ENCODE measurements at regions not wholly inside any gene's neighbourhood (a gene's known extent, or its start where the extent isn't known, plus 50 kb on each side); places are given as distances from the start of the nearest gene placed in this dataset.
"Not testable (repeated sequence)": the region's sequence is repeated elsewhere in the genome, so short reads cannot be mapped to it uniquely, and the experiment has no call there.

DNA sequence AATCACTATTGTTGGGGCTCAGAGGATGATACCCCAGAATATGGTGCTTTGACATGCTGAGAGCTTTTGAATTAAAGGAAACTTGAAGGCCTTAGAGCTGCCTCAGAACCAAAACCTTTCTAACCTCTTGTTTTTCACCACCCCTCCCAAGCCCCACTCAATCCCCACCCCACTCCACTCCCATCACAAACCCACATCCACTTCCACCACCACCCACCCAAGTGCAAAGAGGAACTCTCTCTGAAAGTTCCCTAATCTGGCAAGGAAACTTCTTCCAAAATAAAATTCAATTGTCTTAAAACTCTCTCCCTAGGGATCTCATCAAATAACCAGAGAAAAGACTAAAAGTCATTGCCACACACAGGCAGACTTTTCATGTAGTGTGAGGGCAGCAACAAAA lies 301.2 kb upstream of the ARHGEF26 start:
- intact Hi-C loops (cut with micrococcal nuclease; ENCODE audit: unreplicated experiment) (no loop called here), in situ Hi-C loops (cut with HindIII; ENCODE audit: low pct_unique_long_range_greater_than_20kb, low sequenced_read_pairs) (no loop called here)
- ATAC-seq = no peak
- Histone ChIP-seq H3K4me3 (ENCODE audit: low read depth in 2 of 2, low read length in 2 of 2) (no peak overlapping the region), H3K27ac (ENCODE audit: low read length) (no peak overlapping the region), H3K9me3 (ENCODE audit: control insufficient read depth, insufficient read depth, low read depth, low read length) (no peaks in the 10 kb centered on the region), H3K36me3 (ENCODE audit: control insufficient read depth, insufficient read depth, low read length) (no peaks in the 10 kb centered on the region), H3K4me1 (ENCODE audit: control insufficient read depth, insufficient read depth, low read length) (no peaks in the 10 kb centered on the region), H3K27me3 (ENCODE audit: control insufficient read depth, insufficient read depth, low read length) (no peaks in the 10 kb centered on the region)
- CTCF ChIA-PET = no interaction called here
- POLR2A ChIA-PET = no interaction called here
- no peak for DNase-seq (ENCODE audit: low read depth, low spot score)
- no TSS peak for BruUV-seq (replicated peaks)
- TF ChIP-seq, protein P1, sequence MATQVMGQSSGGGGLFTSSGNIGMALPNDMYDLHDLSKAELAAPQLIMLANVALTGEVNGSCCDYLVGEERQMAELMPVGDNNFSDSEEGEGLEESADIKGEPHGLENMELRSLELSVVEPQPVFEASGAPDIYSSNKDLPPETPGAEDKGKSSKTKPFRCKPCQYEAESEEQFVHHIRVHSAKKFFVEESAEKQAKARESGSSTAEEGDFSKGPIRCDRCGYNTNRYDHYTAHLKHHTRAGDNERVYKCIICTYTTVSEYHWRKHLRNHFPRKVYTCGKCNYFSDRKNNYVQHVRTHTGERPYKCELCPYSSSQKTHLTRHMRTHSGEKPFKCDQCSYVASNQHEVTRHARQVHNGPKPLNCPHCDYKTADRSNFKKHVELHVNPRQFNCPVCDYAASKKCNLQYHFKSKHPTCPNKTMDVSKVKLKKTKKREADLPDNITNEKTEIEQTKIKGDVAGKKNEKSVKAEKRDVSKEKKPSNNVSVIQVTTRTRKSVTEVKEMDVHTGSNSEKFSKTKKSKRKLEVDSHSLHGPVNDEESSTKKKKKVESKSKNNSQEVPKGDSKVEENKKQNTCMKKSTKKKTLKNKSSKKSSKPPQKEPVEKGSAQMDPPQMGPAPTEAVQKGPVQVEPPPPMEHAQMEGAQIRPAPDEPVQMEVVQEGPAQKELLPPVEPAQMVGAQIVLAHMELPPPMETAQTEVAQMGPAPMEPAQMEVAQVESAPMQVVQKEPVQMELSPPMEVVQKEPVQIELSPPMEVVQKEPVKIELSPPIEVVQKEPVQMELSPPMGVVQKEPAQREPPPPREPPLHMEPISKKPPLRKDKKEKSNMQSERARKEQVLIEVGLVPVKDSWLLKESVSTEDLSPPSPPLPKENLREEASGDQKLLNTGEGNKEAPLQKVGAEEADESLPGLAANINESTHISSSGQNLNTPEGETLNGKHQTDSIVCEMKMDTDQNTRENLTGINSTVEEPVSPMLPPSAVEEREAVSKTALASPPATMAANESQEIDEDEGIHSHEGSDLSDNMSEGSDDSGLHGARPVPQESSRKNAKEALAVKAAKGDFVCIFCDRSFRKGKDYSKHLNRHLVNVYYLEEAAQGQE (IDR thresholded peaks at IDR 0.05; ENCODE audit: insufficient read depth in 1 of 2, low read depth in 2 of 2, low read length in 1 of 2) = no peak
- TF ChIP-seq TCF7L2 (IDR thresholded peaks at IDR 0.05; ENCODE audit: low read depth, low read length) = no peak

- H3K4me1 ChIP-seq (ENCODE audit: control insufficient read depth, insufficient read depth, low read length); ATAC-seq; CTCF ChIA-PET; BruUV-seq (replicated peaks); H3K27me3 ChIP-seq (ENCODE audit: control insufficient read depth, insufficient read depth, low read length); DNase-seq (ENCODE audit: low read depth, low spot score); in situ Hi-C loops (cut with HindIII; ENCODE audit: low pct_unique_long_range_greater_than_20kb, low sequenced_read_pairs); intact Hi-C loops (cut with micrococcal nuclease; ENCODE audit: unreplicated experiment); H3K36me3 ChIP-seq (ENCODE audit: control insufficient read depth, insufficient read depth, low read length); H3K27ac ChIP-seq (ENCODE audit: low read length); H3K4me3 ChIP-seq (ENCODE audit: low read depth in 2 of 2, low read length in 2 of 2); POLR2A ChIA-PET; H3K9me3 ChIP-seq (ENCODE audit: control insufficient read depth, insufficient read depth, low read depth, low read length): not testable (repeated sequence)
Measured at GRCh38 chr3:153828346-153828745, 292.8 kb upstream of the ARHGEF26 start.

DNA sequence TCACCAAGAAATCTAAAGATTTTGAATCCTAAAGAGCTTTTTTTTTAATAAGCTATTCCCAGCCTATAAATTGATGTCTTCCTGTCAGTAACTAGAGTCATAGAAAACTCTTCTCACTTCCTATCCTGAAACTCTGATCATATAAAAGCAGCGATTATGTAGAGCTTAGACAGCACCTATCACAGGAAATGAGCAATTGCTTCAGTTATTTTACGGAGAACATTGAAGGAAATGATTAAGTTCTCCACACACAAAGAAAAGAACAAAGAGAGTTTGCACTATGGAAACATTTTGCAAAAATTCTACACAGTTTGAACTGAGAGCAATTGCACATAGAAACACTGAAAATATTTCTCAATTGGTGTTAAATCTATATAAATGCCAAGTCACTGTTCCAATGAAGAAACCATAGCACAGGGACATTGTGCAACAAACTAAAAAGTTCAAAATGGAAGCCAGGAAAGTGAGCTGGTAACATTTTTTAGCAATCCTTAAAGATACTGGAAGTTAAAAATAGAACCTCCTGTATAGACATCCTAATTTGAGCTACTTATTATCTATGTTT lies 291.5 kb upstream of the ARHGEF26 start:
- DNase-seq (ENCODE audit: low read depth, low spot score) = no peak
- Histone ChIP-seq H3K4me1 (ENCODE audit: control insufficient read depth, insufficient read depth, low read length) (no peaks in the 10 kb centered on the region), H3K27ac (ENCODE audit: low read length) (no peak overlapping the region)

More for the DNA sequence above, 291.5 kb upstream of the ARHGEF26 start:
- H3K36me3 ChIP-seq (ENCODE audit: control insufficient read depth, insufficient read depth, low read length) = no peaks in the 10 kb centered on the region
- no peaks in the 10 kb centered on the region for H3K27me3 ChIP-seq (ENCODE audit: control insufficient read depth, insufficient read depth, low read length)
- no peaks in the 10 kb centered on the region for H3K9me3 ChIP-seq (ENCODE audit: control insufficient read depth, insufficient read depth, low read depth, low read length)
- ChIA-PET POLR2A (no interaction called here), CTCF (interaction anchor here (0.6 kb wide), 1 partner anchor 41 kb away, joined by 3 read pairs; no protein-coding TSS in a partner anchor)
- in situ Hi-C loops (cut with HindIII; ENCODE audit: low pct_unique_long_range_greater_than_20kb, low sequenced_read_pairs) (no loop called here), intact Hi-C loops (cut with micrococcal nuclease; ENCODE audit: unreplicated experiment) (no loop called here)
- BruUV-seq (replicated peaks) = no TSS peak
- TF ChIP-seq TCF7L2 (IDR thresholded peaks at IDR 0.05; ENCODE audit: low read depth, low read length) (no peak), POLR2AphosphoS5 (IDR thresholded peaks at IDR 0.05; ENCODE audit: low read depth, low read length) (no peak), SIN3A (IDR thresholded peaks at IDR 0.05; ENCODE audit: borderline replicate concordance, insufficient read depth, low read depth, low read length) (no peak)
- TF ChIP-seq, protein P1 (IDR thresholded peaks at IDR 0.05; ENCODE audit: insufficient read depth in 1 of 2, low read depth in 2 of 2, low read length in 1 of 2) = no peak
- TF ChIP-seq, protein P2, sequence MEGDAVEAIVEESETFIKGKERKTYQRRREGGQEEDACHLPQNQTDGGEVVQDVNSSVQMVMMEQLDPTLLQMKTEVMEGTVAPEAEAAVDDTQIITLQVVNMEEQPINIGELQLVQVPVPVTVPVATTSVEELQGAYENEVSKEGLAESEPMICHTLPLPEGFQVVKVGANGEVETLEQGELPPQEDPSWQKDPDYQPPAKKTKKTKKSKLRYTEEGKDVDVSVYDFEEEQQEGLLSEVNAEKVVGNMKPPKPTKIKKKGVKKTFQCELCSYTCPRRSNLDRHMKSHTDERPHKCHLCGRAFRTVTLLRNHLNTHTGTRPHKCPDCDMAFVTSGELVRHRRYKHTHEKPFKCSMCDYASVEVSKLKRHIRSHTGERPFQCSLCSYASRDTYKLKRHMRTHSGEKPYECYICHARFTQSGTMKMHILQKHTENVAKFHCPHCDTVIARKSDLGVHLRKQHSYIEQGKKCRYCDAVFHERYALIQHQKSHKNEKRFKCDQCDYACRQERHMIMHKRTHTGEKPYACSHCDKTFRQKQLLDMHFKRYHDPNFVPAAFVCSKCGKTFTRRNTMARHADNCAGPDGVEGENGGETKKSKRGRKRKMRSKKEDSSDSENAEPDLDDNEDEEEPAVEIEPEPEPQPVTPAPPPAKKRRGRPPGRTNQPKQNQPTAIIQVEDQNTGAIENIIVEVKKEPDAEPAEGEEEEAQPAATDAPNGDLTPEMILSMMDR (IDR thresholded peaks at IDR 0.05) = no peak
- no peak for ATAC-seq
- H3K4me3 ChIP-seq (ENCODE audit: low read depth in 2 of 2, low read length in 2 of 2) = no peak overlapping the region

Measured in Panc1 (cell line).